Activated T-helper 17 cell treated with anti-CD3 and anti-CD28 coated beads, Interleukin-2, amount 50 U/mL, for 72 hours (primary cell): ENCODE measurements at regions not wholly inside any gene's neighbourhood (a gene's known extent, or its start where the extent isn't known, plus 50 kb on each side); places are given as distances from the start of the nearest gene placed in this dataset.

Experiments used
- ATAC-seq: fragments of 150-1000 bp; cut with Tn5 transposase; replicated peaks from 2 replicates; pipeline ENCODE4 v1.10.0; 2021; ENCODE audit warnings: mild to moderate bottlenecking, moderate library complexity
- H3K27ac Mint-ChIP-seq: one replicate; pipeline ENCODE4 v1.8.0; 2022; ENCODE audit warnings: mixed read lengths
- H3K27me3 Mint-ChIP-seq: one replicate; pipeline ENCODE4 v1.8.0; 2022; ENCODE audit warnings: mixed read lengths
- H3K36me3 Mint-ChIP-seq: one replicate; pipeline ENCODE4 v1.8.0; 2022; ENCODE audit warnings: low read depth, mild to moderate bottlenecking, mixed read lengths
- H3K4me1 Mint-ChIP-seq: one replicate; pipeline ENCODE4 v1.8.0; 2022; ENCODE audit warnings: mixed read lengths
- H3K4me3 Mint-ChIP-seq: one replicate; pipeline ENCODE4 v1.8.0; 2022; ENCODE audit warnings: mild to moderate bottlenecking, mixed read lengths
- H3K9me3 Mint-ChIP-seq: one replicate; pipeline ENCODE4 v1.8.0; 2022; ENCODE audit warnings: mixed read lengths

DNA sequence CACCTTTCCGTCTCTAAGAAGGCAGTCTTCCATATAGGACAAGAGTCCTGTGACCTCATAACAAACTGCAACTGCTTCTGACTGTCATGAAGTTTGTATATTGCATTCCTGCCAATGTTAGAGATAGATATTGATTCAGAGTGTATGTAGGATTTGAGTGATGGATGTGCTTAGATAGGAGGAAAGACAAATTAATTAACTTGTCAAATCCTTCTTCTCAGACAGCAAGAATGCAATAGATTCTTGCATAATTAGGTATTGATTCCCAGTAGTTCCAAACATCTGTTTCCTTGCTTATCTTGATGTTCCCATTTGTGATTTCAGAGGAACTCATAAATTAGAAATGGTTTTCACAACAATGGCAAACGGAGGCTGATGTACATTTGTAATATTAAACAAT lies 555.3 kb downstream of the TRAM1L1 start:
- no peak overlapping the region for H3K4me3 Mint-ChIP-seq

DNA sequence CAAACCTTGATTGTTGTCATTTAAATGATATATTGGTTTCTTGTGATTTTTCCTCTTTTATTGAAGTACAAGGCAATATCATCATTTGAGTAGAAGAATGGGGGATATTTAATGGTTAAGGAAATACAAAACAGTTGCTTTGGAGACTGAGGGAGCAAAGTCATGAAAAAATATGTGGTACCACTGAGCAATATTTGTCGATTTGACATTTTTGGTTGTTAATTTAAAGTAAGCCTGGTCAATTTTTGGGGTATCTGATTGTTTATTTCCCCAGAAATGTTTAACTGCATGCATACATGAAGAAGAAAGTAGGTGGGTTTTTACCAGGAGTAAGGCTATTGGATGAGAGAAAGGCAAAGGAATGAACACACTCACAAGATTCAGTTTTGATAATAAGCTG lies 556.2 kb downstream of the TRAM1L1 start:
- Mint-ChIP-seq H3K9me3 (peaks cover 6% of the 10 kb centered on the region), H3K4me1 (no peaks in the 10 kb centered on the region), H3K4me3 (no peak overlapping the region), H3K27me3 (no peaks in the 10 kb centered on the region), H3K36me3 (no peaks in the 10 kb centered on the region), H3K27ac (no peak overlapping the region)
- ATAC-seq, result no peak

More for the DNA sequence above, 555.3 kb downstream of the TRAM1L1 start:
- H3K9me3 Mint-ChIP-seq, result peaks cover 6% of the 10 kb centered on the region
- no peak for ATAC-seq
- H3K27ac Mint-ChIP-seq, result no peak overlapping the region
- no peaks in the 10 kb centered on the region for H3K36me3 Mint-ChIP-seq
- no peaks in the 10 kb centered on the region for H3K27me3 Mint-ChIP-seq
- H3K4me1 Mint-ChIP-seq, result no peaks in the 10 kb centered on the region

GRCh38 chr4:116522922-116523321 lies 562.5 kb downstream of the TRAM1L1 start:
- no peak overlapping the region for H3K4me3 Mint-ChIP-seq
- H3K27ac Mint-ChIP-seq, result no peak overlapping the region
- ATAC-seq, result no peak
- H3K9me3 Mint-ChIP-seq, result peaks cover 9% of the 10 kb centered on the region
- no peaks in the 10 kb centered on the region for H3K36me3 Mint-ChIP-seq
- no peaks in the 10 kb centered on the region for H3K27me3 Mint-ChIP-seq
- H3K4me1 Mint-ChIP-seq, result no peaks in the 10 kb centered on the region

- no peaks in the 10 kb centered on the region for H3K4me1 Mint-ChIP-seq
- H3K36me3 Mint-ChIP-seq, result no peaks in the 10 kb centered on the region
- H3K4me3 Mint-ChIP-seq, result no peak overlapping the region
- H3K27ac Mint-ChIP-seq, result no peak overlapping the region
- H3K9me3 Mint-ChIP-seq, result peaks cover 9% of the 10 kb centered on the region
- no peaks in the 10 kb centered on the region for H3K27me3 Mint-ChIP-seq
- no peak for ATAC-seq
These were observed 564.5 kb downstream of the TRAM1L1 start for GRCh38 chr4:116520886-116521285.

DNA sequence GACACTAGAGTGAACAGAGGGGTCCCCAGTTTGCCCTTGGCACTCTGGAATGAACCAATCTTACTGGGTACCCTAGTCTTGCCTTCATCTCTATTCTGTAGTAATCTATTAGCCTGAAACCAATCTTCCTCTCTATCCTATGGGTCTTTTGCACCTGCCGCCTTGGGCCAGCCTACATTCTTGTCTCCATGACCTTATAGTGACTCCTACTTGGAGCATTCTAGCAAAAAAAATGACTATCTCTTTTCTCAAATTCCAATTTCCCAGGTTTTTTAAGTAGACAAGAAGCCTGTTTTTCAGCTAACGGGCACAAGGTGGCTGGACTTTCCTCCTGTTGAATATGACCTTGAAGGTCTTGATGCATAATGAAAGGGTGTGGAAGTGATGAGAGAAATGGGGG lies 568.7 kb downstream of the TRAM1L1 start:
- Mint-ChIP-seq H3K9me3 (peaks cover 13% of the 10 kb centered on the region), H3K4me3 (no peak overlapping the region), H3K27ac (no peak overlapping the region), H3K4me1 (no peaks in the 10 kb centered on the region), H3K36me3 (no peaks in the 10 kb centered on the region), H3K27me3 (no peaks in the 10 kb centered on the region)
- no peak for ATAC-seq

GRCh38 chr4:116515959-116516358 lies 569.4 kb downstream of the TRAM1L1 start:
- Mint-ChIP-seq H3K27ac (no peak overlapping the region), H3K36me3 (no peaks in the 10 kb centered on the region), H3K4me3 (no peak overlapping the region), H3K4me1 (no peaks in the 10 kb centered on the region), H3K27me3 (no peaks in the 10 kb centered on the region), H3K9me3 (peaks cover 13% of the 10 kb centered on the region)
- no peak for ATAC-seq

- Mint-ChIP-seq H3K36me3 (no peaks in the 10 kb centered on the region), H3K4me1 (no peaks in the 10 kb centered on the region), H3K27ac (no peak overlapping the region), H3K27me3 (no peaks in the 10 kb centered on the region), H3K4me3 (no peak overlapping the region), H3K9me3 (peaks cover 4% of the 10 kb centered on the region)
- ATAC-seq, result no peak
These were observed 572.8 kb downstream of the TRAM1L1 start for GRCh38 chr4:116512552-116512951.

GRCh38 chr4:116501954-116502353 lies 583.4 kb downstream of the TRAM1L1 start:
- H3K4me3 Mint-ChIP-seq, result no peak overlapping the region
- no peaks in the 10 kb centered on the region for H3K36me3 Mint-ChIP-seq
- peaks cover 9% of the 10 kb centered on the region for H3K9me3 Mint-ChIP-seq
- no peaks in the 10 kb centered on the region for H3K27me3 Mint-ChIP-seq
- no peak overlapping the region for H3K27ac Mint-ChIP-seq
- ATAC-seq, result no peak
- H3K4me1 Mint-ChIP-seq, result no peaks in the 10 kb centered on the region

- Mint-ChIP-seq H3K27me3 (no peaks in the 10 kb centered on the region), H3K4me1 (no peaks in the 10 kb centered on the region), H3K9me3 (peaks cover 7% of the 10 kb centered on the region), H3K4me3 (no peak overlapping the region), H3K36me3 (no peaks in the 10 kb centered on the region), H3K27ac (no peak overlapping the region)
- no peak for ATAC-seq
These were observed 585.2 kb downstream of the TRAM1L1 start for GRCh38 chr4:116500225-116500624.

DNA sequence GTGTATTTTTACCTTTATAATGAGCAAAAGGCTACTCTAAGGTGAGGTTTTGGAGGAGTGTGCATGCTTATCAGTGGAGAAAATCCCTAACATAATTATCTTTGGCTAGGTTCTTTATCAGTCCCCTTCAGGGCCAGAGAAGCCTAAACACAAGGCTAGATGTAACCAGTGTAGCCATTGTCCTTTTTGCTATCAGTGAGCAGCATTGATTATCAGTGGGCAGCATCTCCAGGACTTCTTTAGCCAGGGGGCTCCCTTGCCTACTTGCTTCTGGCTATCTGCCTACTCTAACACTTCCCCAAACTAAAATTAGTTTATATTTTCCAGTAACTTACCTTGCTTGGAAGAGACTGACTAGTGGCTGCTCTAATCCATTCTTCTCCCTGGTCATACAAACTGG lies 595.6 kb downstream of the TRAM1L1 start:
- no peak for ATAC-seq
- no peaks in the 10 kb centered on the region for H3K27me3 Mint-ChIP-seq
- H3K4me3 Mint-ChIP-seq, result no peak overlapping the region
- no peaks in the 10 kb centered on the region for H3K4me1 Mint-ChIP-seq
- no peak overlapping the region for H3K27ac Mint-ChIP-seq
- H3K36me3 Mint-ChIP-seq, result no peaks in the 10 kb centered on the region
- peaks cover 4% of the 10 kb centered on the region for H3K9me3 Mint-ChIP-seq

GRCh38 chr4:116486401-116486800 lies 599.0 kb downstream of the TRAM1L1 start:
- no peaks in the 10 kb centered on the region for H3K36me3 Mint-ChIP-seq
- H3K27ac Mint-ChIP-seq, result no peak overlapping the region
- no peak for ATAC-seq
- H3K4me3 Mint-ChIP-seq, result no peak overlapping the region
- no peaks in the 10 kb centered on the region for H3K4me1 Mint-ChIP-seq
- H3K9me3 Mint-ChIP-seq, result peaks cover 7% of the 10 kb centered on the region
- no peaks in the 10 kb centered on the region for H3K27me3 Mint-ChIP-seq

GRCh38 chr4:116480546-116480945 lies 604.8 kb downstream of the TRAM1L1 start:
- ATAC-seq, result no peak
- H3K27me3 Mint-ChIP-seq, result no peaks in the 10 kb centered on the region
- peaks cover 8% of the 10 kb centered on the region for H3K9me3 Mint-ChIP-seq
- H3K4me1 Mint-ChIP-seq, result no peaks in the 10 kb centered on the region
- no peak overlapping the region for H3K4me3 Mint-ChIP-seq
- no peaks in the 10 kb centered on the region for H3K36me3 Mint-ChIP-seq
- no peak overlapping the region for H3K27ac Mint-ChIP-seq

DNA sequence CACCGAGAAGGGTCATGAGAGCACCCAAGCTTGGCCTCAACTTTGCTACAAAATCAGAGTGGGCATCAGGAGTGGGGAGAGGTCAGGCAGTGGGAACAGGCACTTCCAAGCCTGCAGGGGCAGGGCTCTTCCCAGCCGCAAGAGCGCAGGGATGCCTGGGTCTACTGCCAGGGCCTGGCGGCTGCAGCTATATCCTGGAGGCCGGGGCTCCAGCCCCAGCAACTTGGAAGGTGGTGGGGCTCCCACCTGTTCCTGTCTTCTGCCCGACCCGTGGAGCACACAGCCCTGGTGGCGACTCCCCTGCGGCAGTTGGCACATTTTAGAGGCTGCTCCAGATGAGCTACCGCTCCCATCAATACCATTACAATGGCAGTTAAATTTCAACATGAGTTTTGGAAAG lies 607.0 kb downstream of the TRAM1L1 start:
- Mint-ChIP-seq H3K4me1 (no peaks in the 10 kb centered on the region), H3K27ac (no peak overlapping the region), H3K27me3 (no peaks in the 10 kb centered on the region), H3K36me3 (no peaks in the 10 kb centered on the region), H3K4me3 (no peak overlapping the region), H3K9me3 (peaks cover 11% of the 10 kb centered on the region)
- ATAC-seq, result no peak

DNA sequence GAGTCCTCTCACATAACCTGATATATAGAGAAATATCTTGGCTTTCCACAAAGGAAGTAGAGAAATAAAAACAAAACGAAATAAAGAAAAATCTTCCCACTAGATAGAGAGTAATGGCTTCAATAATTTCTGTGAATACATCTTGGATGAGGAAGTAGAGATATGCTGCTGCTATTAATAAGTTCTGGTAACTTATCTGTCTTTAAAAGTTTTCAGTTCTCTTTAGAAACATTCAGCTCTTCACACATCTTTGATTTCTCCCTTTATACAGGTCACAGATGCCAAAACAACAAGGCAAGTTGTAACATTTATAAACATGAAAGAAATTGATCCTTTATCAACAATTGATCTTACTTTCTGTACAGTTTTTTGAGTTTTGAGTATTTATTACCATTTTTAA lies 615.8 kb downstream of the TRAM1L1 start:
- H3K36me3 Mint-ChIP-seq, result no peaks in the 10 kb centered on the region
- ATAC-seq, result no peak
- no peak overlapping the region for H3K27ac Mint-ChIP-seq
- no peak overlapping the region for H3K4me3 Mint-ChIP-seq
- no peaks in the 10 kb centered on the region for H3K27me3 Mint-ChIP-seq
- H3K9me3 Mint-ChIP-seq, result peaks cover 10% of the 10 kb centered on the region
- no peaks in the 10 kb centered on the region for H3K4me1 Mint-ChIP-seq

DNA sequence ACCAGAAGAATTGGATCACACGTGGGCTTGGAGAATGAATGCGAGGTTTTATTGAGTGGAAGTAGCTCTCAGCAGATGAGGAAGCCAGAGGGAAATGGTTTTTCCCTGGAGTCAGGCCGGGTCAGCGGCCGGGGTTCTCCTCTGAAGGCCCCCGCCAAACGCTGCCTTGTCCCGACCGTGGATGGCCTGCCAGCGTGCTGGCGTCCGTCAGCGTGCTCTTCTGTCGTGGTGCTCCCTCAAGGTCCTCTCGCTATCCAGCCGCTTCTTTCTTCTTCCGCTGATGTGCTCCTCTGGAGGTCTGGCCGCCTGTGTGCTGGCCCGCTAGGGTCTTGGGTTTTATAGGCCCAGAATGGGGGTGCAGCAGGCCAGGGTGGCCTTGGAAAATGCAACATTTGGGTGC lies 632.2 kb downstream of the TRAM1L1 start:
- Mint-ChIP-seq H3K9me3 (no peaks in the 10 kb centered on the region), H3K4me1 (no peaks in the 10 kb centered on the region), H3K4me3 (no peak overlapping the region), H3K36me3 (no peaks in the 10 kb centered on the region), H3K27me3 (no peaks in the 10 kb centered on the region), H3K27ac (no peak overlapping the region)
- no peak for ATAC-seq

DNA sequence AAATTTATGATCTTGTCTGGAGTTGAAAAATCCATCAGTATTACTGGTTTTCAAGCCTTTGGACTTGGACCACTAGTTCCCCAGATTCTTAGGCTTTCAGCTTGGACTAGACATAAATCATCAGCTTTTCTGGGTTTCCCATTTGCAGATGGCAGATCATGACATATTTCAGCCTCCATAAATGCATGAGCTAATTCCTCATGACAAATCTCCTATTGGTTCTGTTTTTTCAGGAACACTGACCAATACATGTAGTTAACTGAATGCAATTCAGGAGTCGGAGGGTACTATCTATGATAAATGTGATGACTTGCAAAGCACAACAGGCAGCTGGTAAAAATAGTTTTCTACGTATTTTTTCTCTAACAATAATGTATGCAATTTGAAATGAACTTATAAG lies 635.6 kb downstream of the TRAM1L1 start:
- Mint-ChIP-seq H3K4me3 (no peak overlapping the region), H3K27me3 (no peaks in the 10 kb centered on the region), H3K27ac (no peak overlapping the region), H3K36me3 (no peaks in the 10 kb centered on the region), H3K9me3 (no peaks in the 10 kb centered on the region), H3K4me1 (no peaks in the 10 kb centered on the region)
- no peak for ATAC-seq
